C4-2B (cell line): ENCODE measurements at regions not wholly inside any gene's neighbourhood (a gene's known extent, or its start where the extent isn't known, plus 50 kb on each side); places are given as distances from the start of the nearest gene placed in this dataset.

Source experiments
- H3K27ac ChIP-seq: fragments of 450-650 bp; 2 replicates; pipeline ENCODE4 v1.5.1; 2017
- ZFX ChIP-seq: fragments of 450-650 bp; IDR thresholded peaks from 2 replicates; pipeline ENCODE4 v1.6.1; 2017
- TF ChIP-seq, protein P1 (sequence below): fragments of 450-650 bp; conservative IDR thresholded peaks from 2 replicates; pipeline ENCODE4 v1.5.1; 2017; ENCODE audit warnings: mild to moderate bottlenecking

DNA sequence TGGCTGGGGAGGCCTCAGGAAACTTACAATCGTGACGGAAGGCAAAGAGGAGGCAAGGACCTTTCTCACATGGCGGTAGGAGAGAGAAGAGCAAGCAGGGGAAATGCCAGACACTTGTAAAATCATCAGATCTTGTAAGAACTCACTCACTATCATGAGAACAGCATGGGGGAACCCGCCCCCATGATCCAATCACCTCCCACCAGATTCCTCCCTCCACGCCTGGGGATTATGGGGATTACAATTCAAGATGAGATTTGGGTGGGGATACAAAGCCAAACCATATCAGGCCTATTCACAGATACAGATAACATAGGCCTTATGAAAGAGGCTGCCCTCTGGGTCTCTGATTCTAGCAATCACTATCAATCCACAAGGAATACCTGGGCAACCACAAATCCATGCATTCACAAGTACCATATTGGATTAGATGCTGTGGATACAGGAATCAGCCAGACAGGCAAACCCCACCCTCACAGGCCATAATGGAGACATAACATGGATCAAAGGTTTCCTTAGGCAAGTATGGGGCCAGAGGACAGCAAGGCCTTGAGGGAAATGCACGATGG is 284.9 kb downstream of the SOX9 start:
- TF ChIP-seq, protein P1, sequence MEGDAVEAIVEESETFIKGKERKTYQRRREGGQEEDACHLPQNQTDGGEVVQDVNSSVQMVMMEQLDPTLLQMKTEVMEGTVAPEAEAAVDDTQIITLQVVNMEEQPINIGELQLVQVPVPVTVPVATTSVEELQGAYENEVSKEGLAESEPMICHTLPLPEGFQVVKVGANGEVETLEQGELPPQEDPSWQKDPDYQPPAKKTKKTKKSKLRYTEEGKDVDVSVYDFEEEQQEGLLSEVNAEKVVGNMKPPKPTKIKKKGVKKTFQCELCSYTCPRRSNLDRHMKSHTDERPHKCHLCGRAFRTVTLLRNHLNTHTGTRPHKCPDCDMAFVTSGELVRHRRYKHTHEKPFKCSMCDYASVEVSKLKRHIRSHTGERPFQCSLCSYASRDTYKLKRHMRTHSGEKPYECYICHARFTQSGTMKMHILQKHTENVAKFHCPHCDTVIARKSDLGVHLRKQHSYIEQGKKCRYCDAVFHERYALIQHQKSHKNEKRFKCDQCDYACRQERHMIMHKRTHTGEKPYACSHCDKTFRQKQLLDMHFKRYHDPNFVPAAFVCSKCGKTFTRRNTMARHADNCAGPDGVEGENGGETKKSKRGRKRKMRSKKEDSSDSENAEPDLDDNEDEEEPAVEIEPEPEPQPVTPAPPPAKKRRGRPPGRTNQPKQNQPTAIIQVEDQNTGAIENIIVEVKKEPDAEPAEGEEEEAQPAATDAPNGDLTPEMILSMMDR, result no peak
- TF ChIP-seq ZFX, result no peak
- no peak overlapping the region for H3K27ac ChIP-seq

DNA sequence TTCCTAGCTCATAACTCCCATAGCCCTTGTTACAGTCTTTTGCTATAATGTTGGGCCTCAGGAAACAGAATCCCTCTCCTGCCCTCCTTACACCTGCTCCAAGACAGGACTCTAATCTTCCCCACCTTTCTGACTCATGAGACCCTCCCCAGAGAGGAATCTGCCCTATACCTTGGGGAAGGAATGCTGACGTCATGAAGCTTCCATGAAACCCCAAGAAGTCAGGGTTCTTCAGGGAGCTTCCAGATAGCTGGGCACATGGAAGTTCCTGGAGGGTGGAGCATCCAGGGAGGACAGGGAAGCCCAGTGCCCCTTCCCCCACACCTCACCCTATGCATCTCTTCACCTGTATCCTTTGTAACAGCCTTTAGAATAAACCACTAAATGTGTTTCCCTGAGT is 285.7 kb downstream of the SOX9 start:
- peak overlapping the region; percentile 76 for H3K27ac ChIP-seq
- TF ChIP-seq, protein P1, result no peak
- no peak for TF ChIP-seq ZFX

DNA sequence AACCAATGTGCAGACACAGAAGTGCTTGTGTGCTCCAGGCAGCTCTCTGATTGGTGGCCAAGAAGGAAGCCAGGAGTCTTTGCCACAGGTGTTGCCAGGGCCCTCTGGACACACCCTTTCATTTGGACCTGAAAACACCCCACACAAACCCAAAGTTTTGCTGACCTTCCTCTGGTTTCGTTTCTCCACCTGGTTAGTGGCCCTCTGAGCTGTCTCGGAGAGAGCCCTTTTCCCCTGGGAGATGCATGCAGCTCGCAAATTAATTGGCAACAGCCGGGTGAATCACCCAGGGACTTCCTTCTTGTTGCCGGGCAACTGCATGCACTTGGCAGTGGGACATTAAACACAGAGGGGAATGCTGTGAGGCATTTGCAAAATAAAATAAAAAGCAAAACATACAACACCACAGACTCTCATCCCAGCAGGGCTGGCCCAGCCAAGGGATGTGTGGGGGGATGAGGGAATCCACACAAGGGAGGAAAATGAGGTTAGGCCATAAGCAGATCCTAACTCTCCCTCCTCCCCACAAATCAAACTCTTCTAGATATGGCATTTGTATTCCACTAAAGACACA is 286.6 kb downstream of the SOX9 start:
- H3K27ac ChIP-seq, result peak overlapping the region; percentile 76
- TF ChIP-seq, protein P1, result no peak
- no peak for TF ChIP-seq ZFX

DNA sequence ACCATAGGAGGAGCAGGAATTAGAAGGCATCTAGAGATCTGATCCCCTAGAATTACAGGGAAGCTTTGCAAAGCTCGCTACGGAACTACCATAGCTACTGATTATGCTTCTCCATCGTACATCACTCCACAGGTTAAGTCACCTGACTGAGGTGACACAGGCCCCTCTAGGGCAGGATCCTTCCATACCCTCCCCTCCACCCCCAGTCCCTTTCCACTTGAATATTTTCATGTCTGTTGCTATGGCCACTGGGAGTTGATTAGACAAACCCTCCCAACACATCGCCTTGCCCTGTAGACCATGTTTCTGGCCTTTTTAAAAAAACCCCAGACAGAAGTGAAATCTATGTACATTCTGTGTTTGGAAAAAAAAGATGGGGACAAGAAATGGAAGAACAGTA is 287.1 kb downstream of the SOX9 start:
- no peak for TF ChIP-seq ZFX
- TF ChIP-seq, protein P1, result no peak
- H3K27ac ChIP-seq, result peak overlapping the region; percentile 76

DNA sequence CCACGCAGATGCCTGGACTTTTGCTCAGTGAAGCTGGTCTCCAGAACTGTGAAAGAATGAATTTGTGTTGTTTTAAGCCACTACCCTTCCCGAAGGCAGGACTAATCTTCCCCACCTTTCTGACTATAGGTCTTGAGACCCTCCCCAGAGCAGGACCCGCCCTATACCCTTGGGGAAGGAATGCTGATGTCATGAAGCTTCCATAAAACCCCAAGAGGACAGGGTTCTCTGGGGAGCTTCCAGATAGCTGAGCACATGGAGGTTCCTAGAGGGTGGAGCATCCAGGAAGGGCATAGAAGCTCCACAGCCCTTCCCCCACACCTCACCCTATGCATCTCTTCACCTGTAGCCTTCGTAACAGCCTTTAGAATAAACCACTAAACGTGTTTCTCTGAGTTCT is 287.8 kb downstream of the SOX9 start:
- peak overlapping the region; percentile 76; the same call in 1 of the 2 replicates for H3K27ac ChIP-seq

DNA sequence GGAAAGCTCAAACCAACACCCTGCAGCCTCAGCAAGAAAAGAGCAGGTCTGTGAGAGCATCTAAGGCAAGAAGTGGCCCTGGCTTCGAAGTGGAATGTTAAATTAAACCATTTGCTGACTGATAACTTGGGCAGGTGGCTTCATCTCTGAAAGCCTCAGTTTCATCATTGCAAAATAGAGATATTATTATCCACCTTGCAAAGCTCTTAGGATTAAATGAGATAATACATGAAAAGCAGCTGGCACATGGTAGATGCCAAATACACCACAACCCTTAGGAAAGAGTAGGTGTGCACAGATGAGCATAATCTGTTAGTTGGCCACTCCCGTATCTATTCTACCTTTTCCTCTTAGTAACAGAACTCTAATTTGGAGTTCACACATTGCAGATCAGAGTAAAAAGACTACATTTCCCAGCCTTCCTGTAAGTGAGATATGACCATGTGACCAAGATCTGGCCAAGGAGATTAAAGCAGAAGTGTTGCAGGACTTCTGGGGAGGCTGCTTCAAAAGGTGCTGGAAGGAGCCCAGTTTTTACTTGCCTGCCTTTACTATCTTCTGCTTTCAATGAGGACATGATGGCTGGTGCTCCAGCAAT is 288.7 kb downstream of the SOX9 start:
- TF ChIP-seq ZFX, result no peak
- TF ChIP-seq, protein P1, result no peak
- no peak overlapping the region for H3K27ac ChIP-seq

More for the DNA sequence above, 287.8 kb downstream of the SOX9 start:
- TF ChIP-seq ZFX, result no peak
- TF ChIP-seq, protein P1, result no peak

DNA sequence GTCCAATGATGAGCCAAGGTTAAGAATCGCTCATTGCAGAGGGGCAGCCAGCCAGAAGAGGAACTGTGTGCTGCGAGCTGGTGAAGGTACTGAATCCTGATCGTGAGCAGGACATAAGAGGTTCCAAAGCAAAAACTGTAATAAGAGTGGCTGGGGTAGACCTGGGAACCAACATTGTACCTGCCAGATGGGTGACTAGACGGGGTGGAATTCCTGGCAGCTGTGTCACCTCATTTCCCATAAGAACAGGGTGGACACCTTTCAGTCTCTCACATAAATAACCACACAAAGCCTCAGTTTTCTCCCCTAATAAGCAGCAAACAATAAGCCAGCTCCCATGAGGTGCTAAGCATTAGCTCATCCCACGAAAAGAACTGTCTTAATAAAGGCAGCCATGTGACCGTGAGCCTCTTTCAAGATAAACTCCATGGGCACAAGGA is 290.3 kb downstream of the SOX9 start:
- TF ChIP-seq, protein P1, result no peak
- TF ChIP-seq ZFX, result no peak
- no peak overlapping the region for H3K27ac ChIP-seq
